Central memory CD4-positive, alpha-beta T cell (primary cell): ENCODE measurements at regions not wholly inside any gene's neighbourhood (a gene's known extent, or its start where the extent isn't known, plus 50 kb on each side); places are given as distances from the start of the nearest gene placed in this dataset.

Source experiments
- DNase-seq: peaks from one replicate; pipeline ENCODE4 v3.0.0; 2022

DNA sequence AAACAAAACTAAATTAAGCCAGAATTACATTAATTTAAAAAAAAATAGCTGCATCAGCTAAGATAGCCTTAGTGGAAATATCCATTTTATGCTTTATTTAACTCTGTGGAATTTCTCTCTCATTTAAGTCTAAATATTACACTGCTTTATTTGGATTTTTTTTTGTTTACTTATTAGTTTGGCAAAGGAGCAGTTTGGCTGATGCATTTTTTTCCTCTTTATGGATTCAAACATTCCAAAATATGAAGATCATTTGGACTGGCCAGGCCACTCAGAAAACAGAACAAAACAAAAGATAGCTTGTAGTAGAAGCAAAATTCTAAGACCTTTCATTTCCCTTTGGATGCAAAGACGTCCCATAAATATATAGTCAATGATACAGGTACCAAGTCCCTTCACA lies 707.3 kb upstream of the UBE2E2 start:
- DNase-seq = no peak

DNA sequence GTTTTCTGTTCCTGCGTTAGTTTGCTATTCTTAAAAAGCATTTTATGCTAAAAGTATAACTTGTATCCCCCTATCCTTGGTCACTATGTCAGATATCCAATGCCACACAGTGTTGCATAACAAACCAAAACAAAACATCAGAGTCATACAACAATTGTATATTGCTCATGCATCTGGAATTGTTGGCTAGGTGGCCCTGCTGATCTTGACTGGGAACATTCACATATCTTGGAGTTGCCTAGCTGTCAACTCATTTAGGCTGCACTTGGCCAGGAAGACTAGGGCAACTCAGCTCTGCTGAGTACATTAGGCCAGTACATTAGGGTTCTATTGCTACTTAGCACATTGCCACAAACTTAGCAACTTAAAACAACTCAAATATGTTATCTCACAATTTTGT lies 706.5 kb upstream of the UBE2E2 start:
- DNase-seq = no peak

DNA sequence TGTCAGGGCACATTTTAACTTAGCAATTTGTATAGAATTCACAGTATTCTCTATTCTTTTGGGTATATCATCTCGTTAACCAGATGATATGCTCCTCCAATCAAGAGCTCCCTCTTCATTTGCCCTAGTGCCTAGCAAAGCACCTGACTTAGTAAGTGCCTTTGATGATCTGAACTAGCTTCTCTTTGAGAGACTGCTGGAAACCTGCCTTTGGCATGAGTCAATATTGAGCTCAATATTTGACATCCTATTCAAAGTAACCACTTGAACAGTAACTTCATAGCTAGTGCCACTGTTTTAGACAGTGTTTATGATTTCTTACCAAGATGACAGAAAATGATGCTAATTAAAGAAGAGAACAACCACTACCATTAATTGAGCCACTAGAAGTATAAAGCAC lies 696.3 kb upstream of the UBE2E2 start:
- no peak for DNase-seq

DNA sequence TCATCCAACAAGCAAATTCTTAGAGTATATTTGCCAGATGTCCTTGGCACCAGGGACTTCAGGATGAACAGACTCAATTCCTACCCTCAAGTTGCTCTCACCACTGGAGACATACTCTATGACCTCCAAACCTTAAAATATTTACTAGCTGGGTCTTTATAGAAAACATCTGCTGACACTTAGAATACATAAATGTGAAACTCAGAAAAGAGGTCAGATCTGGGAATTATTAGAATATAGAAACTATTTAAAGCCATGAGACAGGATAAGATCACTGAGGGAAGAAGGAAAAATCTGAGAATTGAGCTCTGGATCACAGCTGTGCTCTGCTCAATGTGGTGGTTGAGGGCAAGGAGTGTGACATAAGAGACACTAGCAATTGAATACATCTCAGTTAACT lies 695.4 kb upstream of the UBE2E2 start:
- no peak for DNase-seq

DNA sequence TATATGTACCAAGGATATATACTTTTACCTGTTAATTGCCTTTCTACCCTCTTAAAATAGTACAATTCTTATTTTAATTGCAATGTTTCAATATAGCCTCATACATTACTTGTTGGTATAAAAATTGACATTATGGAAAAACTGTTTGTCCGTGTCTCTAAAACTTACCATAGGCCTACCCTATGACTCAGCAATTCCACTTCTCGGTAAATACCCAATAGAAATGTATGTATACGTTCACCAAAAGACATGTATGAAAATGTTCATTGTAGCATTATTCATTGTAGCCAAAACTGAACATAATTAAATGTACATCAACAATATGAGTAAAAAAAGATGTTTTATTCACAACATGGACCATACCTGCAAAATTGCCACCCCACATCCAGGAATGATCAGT lies 679.2 kb upstream of the UBE2E2 start:
- no peak for DNase-seq

DNA sequence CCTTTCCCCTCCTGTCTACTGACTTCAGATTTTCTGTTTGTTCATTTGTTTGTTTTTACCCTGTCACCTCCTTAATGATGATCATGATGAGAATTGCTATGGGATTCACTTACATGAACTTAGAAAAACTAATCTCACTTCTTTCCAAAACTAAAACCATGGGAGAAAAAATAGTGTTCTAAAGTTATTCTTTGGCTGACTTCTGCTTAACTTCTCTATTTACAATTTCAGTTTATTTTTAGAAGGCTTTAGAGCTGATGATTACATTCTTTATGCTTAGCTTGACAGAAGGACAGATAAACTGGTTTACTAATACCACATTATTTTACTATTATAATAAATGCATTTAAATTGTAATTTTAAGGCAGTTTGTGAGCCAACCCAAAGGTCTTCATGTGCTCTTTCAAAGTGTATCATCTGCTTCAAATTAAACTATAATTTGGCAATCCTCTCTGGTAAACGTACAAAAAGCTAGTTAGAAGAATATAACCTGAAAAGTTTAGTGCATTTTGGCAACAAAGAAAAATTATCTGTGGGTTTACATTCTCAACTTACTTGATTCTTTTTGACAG lies 676.8 kb upstream of the UBE2E2 start:
- no peak for DNase-seq

DNA sequence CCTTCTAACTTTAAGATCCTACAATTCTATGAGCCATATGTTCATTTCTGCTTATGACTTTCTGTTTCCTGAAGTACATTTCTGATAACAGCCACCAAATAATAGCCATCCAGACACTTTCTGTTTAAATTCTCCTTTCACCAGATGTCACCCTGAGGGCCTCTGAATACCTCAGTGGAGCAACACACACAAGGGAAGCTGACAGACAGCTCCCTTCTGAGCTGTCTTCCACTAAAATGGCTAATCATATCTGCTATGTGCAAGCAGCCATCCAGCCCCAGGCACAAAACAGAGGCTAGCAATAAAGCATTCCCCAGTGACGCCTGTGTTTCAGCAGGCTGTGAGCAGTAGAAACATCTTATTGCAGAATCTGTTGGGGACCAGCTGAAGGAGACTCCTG lies 666.6 kb upstream of the UBE2E2 start:
- no peak for DNase-seq

DNA sequence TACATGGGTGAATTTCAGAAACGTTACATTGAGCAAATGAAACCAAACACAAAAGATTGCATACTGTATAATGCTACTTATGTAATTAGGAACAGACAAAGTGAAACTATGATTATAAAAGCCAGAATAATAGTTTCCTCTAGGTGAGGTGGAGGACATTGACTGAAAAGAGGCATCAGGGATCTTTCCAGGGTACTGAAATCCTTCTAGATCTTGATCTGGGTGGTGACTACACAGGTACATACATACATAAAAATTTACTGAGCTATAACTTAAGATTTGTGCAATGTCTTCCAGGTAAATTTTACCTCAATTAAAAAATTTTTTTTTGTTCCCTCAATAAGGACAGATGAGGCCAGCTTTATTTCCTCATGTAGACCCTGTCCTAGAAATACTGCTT lies 665.6 kb upstream of the UBE2E2 start:
- no peak for DNase-seq

DNA sequence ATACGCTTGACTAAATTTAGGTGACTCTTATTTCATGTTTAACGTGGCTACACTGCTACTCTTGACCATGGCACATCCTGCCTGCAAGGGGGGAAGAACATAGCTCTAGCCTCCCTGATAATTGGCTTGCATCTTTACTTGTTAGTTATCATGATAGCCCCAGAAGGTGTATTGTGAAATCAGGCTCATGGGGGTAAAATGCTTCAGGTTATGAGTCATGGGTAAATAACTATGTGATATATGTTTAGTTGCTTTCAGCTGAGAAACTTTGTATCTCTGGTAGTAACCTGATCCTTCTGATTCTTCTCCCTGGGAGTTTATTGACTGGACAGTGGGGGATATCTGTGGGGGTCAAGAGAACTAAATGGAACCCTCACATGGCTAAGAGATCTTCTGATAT lies 660.8 kb upstream of the UBE2E2 start:
- DNase-seq = no peak

DNA sequence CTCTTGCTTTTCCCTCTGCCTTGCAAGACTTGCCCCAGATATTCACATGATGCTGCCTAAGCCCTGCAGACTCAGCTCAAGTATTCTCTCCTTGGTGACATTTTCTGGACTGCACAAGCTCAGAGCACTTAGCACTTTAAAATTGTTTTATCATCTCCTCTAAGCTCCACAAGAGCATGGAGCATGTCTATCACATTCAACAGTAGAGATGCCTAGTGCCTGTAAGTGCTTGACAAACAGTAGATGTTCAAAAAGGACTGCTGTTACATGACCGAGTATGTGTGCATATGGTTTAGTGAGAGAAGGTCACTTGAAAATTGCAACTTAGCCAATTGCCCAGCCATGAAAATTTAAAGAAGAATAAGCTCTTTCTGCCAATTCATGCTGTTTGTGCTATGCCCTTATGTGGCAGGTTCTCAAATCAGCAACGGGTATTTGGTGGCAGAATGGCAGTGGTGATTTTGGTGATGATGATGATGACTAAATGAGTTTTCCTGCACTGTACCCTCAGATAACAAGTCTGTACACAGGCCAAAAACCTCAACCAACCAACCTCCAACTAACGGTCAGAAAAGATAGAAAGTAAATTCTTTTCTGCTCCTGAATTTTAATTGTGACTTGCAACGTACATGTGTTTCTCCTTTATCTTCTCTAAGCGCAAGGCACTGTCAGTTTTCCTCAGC lies 647.2 kb upstream of the UBE2E2 start:
- no peak for DNase-seq

DNA sequence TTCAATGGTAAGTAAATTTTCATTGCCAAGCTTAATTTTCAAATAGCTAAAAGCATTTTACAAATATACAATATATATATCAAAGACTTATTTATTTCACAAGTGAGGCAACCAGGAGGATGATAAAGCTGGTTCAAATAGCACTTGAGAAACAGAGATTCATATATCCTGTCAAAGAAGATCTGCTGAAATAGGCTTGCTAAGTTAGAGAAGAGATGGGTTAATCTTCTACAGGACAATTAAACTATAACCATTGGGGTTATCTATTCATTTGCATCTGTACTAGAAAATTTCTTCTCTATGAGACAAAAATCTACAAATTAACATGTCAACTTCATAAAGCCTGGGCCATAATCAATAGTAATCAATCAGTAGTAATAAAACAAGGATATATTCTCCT lies 637.7 kb upstream of the UBE2E2 start:
- no peak for DNase-seq

DNA sequence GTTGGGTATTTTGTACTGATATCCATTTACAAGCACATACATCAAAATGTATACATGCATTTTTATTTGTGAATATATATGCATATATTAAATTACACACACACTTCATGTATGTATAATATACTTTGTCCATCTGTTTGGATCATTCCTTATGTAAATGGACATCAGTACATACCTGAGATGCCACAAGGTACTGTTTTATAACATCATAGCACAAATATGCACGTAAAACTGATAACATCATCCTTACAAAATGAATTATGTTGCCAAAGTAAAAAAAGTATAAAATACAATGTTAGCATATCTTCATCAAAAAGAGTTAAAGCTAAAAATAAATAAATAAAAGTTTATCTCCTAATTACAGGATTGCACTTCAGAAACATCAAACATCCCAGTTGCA lies 634.8 kb upstream of the UBE2E2 start:
- no peak for DNase-seq

DNA sequence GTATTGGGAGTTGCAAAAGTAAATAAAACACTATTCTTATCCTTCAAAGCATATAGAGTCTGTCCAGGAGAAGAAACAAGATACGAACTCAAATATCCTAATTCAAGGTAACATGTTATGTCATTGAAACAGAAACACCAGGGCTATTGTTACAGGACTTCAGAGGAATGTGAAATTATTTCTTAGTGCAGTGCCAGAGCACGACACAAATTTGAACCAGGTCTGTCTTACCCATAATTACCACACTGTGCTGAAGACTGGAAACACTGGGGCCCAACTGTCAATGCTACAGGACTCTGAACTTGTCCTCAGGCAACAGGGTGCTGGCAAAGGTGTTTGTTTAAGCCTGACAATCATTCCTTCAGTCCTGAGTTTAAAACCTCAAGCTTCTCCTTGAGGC lies 633.6 kb upstream of the UBE2E2 start:
- DNase-seq = no peak

DNA sequence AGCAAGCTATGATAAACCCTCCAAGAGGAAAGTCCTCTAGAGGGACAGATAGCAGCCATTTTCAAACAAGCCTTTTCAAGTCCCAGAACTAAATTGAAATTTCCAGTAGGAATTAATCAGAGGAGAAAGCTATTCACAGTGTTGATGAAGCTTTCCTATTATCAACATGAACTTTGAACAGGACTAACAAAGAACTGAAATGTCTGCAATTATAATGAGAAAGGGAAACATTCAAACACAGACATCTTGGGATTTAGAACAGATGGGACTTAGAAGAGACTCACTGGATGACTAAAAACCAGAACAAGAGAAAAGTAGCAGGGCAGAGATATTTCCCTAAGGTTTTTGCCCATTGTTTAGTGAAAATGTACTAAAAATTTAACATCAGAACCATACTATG lies 622.1 kb upstream of the UBE2E2 start:
- DNase-seq = no peak

DNA sequence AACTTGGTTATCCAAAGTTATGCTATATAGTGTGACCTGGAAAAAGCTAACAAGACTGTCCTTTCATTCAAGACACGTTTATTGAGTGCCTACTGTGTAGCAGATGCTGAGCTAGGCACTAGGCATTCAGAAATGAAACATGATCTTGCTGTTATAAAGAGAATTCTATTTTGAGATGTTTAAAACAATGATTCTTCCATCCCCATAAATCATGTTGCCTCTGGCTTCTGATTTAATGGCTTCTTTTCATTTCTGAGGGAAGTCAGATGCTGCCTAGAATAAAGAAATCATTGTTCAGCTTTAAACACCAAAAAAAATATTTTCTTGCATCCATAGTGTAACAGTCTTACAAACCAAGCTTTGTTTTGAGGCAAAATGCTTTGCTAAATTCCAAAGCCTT lies 620.9 kb upstream of the UBE2E2 start:
- DNase-seq = no peak

DNA sequence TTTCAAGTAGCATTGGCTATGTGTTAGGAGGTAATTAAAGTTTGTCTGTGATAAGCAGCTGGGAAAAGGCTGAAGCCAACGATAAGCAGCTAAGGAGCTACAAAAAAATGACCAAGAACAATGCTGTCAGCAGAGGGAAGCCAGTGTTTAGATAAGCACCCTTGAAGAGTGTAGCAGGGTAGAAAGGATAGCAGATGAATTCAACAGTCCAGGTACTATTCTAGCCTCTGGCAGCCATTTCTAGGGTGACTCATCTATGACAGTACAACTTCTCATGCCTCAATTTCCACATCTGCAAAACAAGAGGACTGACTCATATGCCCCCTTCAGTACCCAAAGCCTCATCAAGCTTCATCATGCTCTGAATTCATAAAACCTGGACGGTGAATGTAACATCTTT lies 617.6 kb upstream of the UBE2E2 start:
- DNase-seq = no peak

DNA sequence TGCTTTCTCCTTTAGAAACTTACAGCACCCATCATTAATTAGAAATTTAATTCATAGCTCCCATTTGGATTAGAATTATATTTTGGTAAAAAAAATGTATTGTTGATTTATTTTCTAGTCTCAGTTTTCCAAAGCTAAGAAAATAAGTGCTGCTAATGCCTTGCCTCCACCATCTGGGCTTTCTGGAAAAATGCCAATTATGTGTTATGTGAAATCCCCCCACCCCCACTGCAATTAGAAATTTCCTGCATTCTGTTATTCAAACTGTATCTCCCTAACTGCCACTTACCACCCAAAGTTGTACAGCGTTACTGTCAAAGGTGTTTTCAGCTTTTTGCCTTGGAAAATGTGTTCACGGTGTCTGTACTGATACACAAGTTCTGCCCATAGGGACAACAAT lies 617.2 kb upstream of the UBE2E2 start:
- DNase-seq = no peak

DNA sequence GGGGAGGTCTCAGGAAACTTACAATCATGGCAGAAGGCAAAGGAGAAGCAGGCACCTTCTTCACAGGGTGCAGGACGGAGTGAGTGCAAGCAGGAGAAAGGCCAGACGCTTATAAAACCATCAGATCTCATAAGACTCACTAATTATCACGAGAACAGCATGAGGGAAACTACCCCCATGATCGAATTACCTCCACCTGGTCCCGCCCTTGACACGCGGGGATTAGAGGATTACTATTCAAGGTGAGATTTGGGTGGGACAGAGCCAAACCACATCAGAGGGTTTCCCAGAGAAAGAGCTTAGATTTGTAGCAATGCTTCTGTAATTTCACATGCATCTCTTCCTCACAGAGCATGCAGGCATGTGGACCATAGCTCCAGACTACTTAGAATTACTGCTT lies 615.7 kb upstream of the UBE2E2 start:
- no peak for DNase-seq

DNA sequence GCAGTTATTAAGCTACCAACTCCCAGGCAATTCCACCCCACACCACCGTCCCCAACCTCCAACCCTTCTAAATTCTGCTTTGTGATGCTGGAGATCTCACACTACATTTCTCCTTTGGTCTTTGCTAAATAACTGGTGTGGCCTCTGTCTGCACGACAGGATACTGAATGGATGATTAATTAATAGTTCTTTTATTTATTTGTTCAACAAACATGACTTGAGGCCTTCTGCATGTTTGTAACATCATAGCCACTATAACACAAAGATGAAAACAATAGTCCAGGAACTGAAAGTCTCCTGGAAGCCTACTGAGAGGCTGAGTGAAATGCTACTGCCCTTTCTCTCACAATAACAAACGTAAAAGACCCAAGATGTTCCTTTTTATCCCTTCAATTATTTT lies 609.5 kb upstream of the UBE2E2 start:
- DNase-seq = no peak

DNA sequence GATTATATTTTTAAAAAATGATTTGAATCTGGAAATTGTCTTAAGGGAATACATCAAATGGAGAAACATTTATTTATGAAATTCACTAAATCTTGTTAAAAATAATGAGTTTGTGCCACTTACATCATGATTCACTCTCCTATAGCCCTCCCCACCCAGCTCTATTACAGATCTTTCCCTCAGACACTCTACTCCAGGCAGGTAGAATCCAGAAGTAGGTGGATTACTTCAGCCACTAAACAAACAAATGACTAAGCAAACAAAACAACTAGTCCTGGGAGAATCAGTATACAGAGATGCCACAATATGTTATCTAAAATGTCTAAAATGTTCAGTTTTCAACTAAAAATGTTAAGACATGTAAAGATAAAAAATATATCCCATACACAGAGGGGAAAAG lies 608.1 kb upstream of the UBE2E2 start:
- no peak for DNase-seq

DNA sequence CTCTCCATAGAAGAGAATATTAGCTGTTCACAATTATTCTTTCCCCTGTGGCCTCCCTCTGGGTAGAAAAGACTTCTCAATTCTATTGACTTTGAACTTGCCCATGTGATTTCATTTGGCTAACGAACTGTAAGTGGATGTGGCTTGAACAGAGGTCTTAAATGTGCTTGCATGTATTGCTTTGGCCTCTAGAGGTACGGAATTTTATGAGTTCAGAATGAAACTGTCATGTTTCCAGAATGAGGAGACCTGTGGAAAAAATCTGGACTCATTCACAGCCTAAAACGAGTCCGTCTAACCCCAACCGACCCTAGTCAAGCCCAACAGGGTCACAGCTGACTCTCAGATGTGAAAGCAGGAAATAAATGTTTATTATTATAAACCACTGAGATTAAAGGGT lies 596.7 kb upstream of the UBE2E2 start:
- DNase-seq = no peak

DNA sequence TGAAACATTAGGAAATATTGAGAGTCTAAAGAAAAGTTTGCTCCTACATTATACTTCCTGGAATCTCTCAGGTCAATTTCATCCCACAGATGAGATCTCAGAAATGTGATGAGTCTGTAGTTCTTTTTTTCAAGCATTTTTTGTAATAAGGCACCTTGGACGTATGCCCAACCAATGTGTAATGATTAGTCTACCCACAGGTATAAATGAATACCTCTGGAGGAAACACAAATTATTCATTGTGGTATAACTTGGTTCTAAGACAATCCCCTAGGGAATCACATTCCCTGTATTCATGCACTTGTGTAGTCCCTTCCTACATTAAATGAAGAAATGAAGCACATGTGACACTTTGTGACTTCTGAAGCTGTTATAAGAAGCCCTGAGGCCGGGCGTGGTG lies 596.2 kb upstream of the UBE2E2 start:
- no peak for DNase-seq

DNA sequence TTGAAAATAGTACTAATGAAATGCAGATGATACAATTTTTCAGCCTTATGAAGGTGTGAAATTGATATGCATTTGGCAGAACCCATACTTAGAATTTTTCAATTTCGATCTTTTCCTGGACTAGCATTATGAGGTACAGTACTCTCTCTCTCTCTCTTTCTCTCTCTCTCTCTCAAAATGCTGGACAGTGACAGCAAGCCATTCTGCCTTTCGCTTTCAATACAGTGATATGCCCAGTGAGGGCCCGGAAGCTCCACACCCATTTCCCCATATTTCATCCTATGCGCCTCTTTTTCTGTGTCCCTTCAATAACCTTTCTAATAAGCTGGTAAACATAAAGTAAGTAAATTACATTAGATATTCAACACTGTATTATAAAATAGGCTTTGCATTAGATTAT lies 595.0 kb upstream of the UBE2E2 start:
- DNase-seq = no peak

DNA sequence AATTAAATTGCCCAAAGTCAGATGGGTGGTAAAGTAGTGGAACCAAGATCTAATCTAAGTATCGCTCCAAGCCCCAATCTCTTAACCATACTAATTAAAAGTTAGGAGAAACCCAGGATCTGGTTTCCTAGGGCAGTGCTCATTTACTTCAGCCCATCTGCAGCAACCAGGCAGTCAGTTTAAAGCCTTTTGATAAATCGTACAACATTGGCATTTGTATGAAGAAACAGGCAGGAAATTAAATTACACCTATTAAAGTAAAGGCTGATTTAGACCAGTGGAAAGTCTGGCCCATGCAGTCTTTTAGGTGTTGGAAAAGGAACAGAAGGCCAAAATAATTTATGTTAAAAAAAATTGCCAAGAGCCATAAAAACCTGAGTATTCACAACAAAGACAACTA lies 594.4 kb upstream of the UBE2E2 start:
- no peak for DNase-seq

DNA sequence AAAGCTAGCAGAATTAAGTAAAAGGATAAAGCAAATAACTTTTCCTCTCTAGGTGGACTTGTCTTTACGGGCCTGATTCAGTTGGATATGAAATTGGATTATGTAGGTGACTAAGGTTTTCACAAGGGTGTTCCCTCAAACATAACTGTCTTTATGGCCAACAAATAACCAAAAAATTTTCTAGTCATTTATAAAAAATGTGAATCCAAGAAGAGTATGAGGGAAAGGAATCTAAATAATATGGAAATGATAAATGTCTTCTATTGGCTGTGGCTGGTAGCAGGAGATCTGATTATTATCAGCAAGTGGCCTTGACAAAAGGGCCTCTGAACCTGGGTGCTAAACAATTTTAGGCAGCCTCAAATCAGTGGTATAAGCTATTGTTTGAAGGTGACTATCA lies 594.0 kb upstream of the UBE2E2 start:
- no peak for DNase-seq
